Ishikawa (cell line): ENCODE measurements at regions not wholly inside any gene's neighbourhood (a gene's known extent, or its start where the extent isn't known, plus 50 kb on each side); places are given as distances from the start of the nearest gene placed in this dataset.

Experiments used
- CEBPB ChIP-seq: IDR thresholded peaks from 2 replicates; pipeline ENCODE4 v1.6.1; 2012
- EGR1 ChIP-seq: IDR thresholded peaks from 2 replicates; pipeline ENCODE4 v1.6.1; 2012
- NFIC ChIP-seq: IDR thresholded peaks from 2 replicates; pipeline ENCODE4 v1.6.1; 2012
- RAD21 ChIP-seq: IDR thresholded peaks from 2 replicates; pipeline ENCODE4 v1.6.1; 2012; ENCODE audit warnings: low read depth
- YY1 ChIP-seq: IDR thresholded peaks from 2 replicates; pipeline ENCODE4 v1.6.1; 2012; ENCODE audit warnings: low read depth

DNA sequence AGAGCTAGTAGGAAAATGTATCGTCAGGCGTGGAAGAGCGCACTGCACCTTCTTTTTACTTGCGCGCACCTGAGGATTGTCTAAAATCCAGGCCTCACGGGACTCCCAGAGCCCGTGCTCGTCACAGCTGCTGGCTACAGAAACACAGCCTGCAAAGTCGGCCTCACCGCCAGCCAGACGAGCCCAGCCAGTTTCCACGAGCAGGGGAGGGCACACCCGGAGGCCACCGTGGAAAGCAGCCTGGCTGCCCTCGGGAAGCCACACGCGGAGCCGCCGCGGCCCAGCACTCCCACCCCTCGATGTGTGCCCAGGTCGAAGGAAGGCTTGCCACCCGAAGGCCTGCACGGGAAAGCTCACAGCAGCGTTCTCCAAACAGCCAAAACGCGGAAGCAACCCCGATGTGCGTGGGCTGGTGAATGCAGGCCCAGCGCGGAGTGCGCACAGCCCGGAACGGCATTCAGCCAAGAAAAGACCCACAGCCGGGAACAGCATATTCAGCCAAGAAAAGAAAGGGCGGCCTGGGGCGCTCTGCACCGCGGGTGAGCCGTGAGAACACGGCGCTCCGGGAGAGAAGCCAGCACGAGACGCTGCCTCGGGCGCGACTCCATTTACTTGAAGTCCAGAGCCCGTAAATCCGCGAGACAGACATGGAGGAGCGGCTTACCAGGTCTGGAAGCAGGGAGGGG lies 53.9 kb upstream of the SALL3 start:
- TF ChIP-seq NFIC, result no peak
- no peak for TF ChIP-seq YY1
- TF ChIP-seq EGR1, result no peak
- no peak for TF ChIP-seq RAD21
- TF ChIP-seq CEBPB, result no peak
